Fibroblast of lung (primary cell): ENCODE measurements at regions not wholly inside any gene's neighbourhood (a gene's known extent, or its start where the extent isn't known, plus 50 kb on each side); places are given as distances from the start of the nearest gene placed in this dataset.

Experiments
- DNase-seq, 2 donors: peaks; one replicate each; pipeline versions ENCODE4 v3.0.0 to v3.0.0-alpha.2; 2010; ENCODE audit warnings: low read depth in 2 of 2
- H2AFZ ChIP-seq: 2 replicates; pipeline ENCODE4 v1.5.1; 2012; ENCODE audit warnings: low read length, control low read depth, inconsistent platforms
- H3K27ac ChIP-seq: 2 replicates; pipeline ENCODE4 v1.5.1; 2011; ENCODE audit warnings: low read length, control low read depth; ENCODE audit not compliant: insufficient read depth
- H3K27me3 ChIP-seq: 2 replicates; pipeline ENCODE4 v1.5.1; 2011; ENCODE audit warnings: mild to moderate bottlenecking, low read length; ENCODE audit not compliant: control insufficient read depth, insufficient read depth
- H3K36me3 ChIP-seq: 2 replicates; pipeline ENCODE4 v1.5.1; 2011; ENCODE audit warnings: low read length; ENCODE audit not compliant: control insufficient read depth, insufficient read depth
- H3K4me1 ChIP-seq: 2 replicates; pipeline ENCODE4 v1.5.1; 2011; ENCODE audit warnings: low read length; ENCODE audit not compliant: control insufficient read depth, insufficient read depth; ENCODE audit errors: extremely low read depth
- H3K4me2 ChIP-seq: 2 replicates; pipeline ENCODE4 v1.5.1; 2011; ENCODE audit warnings: low read length, control low read depth; ENCODE audit not compliant: insufficient read depth; ENCODE audit errors: extremely low read depth
- H3K4me3 ChIP-seq, 4 experiments: fragments of 200-600 bp in 1 of 4; sonication (generic) in 1 of 4; replicated peaks in 1 of 4; 2 replicates each; pipeline ENCODE4 v1.5.1; 2011 to 2016; ENCODE audit warnings: low read length in 4 of 4, low read depth in 3 of 4, mild to moderate bottlenecking in 3 of 4, control low read depth in 2 of 4, inconsistent platforms in 1 of 4, mixed read lengths in 1 of 4; ENCODE audit not compliant: insufficient read depth in 1 of 4; ENCODE audit errors: control extremely low read depth in 1 of 4
- H3K79me2 ChIP-seq: 2 replicates; pipeline ENCODE4 v1.5.1; 2012; ENCODE audit warnings: mild to moderate bottlenecking, low read length, inconsistent platforms; ENCODE audit not compliant: control insufficient read depth, insufficient read depth
- H3K9ac ChIP-seq: 2 replicates; pipeline ENCODE4 v1.5.1; 2011; ENCODE audit warnings: mild to moderate bottlenecking, low read length, control low read depth; ENCODE audit not compliant: insufficient read depth
- H3K9me3 ChIP-seq: 2 replicates; pipeline ENCODE4 v1.5.1; 2012; ENCODE audit warnings: low read depth, low read length; ENCODE audit not compliant: control insufficient read depth, insufficient read depth
- H4K20me1 ChIP-seq: 2 replicates; pipeline ENCODE4 v1.5.1; 2011; ENCODE audit warnings: low read length; ENCODE audit not compliant: control insufficient read depth, insufficient read depth; ENCODE audit errors: extremely low read depth
- EZH2 ChIP-seq: IDR thresholded peaks from 2 replicates; pipeline ENCODE4 v1.5.1; 2012; ENCODE audit warnings: low read length, control low read depth, mild to moderate bottlenecking; ENCODE audit errors: missing control alignments
- TF ChIP-seq, protein P1 (sequence below), 2 donors: IDR thresholded peaks in 1 of 2; conservative IDR thresholded peaks in 1 of 2; 1 replicate in 1 of 2; 2 replicates in 1 of 2; pipeline ENCODE4 v1.5.1; 2011 to 2012; ENCODE audit warnings: low read length in 2 of 2, control low read depth in 1 of 2, inconsistent platforms in 1 of 2, low read depth in 1 of 2, mild to moderate bottlenecking in 1 of 2

DNA sequence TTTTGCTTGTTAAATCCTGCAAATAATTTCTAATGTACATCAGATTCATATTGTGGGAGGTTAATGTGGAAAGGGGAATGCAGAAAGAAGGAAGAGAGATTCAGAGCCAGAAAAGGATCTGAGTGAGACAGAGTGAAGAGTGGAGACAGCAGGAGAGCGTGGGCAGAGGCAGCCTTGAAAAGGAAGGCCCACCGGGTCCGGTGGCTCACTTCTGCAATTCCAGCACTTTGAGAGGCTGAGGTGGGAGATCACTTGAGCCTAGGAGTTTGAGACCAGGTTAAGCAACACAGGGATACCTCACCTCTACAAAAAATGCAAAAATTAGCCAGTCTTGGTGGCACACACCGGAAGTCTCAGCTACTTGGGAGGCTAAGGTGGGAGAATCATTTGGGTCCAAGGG lies 222.0 kb upstream of the RAB4A start:
- H3K36me3 ChIP-seq = no peaks in the 10 kb centered on the region
- TF ChIP-seq, protein P1, sequence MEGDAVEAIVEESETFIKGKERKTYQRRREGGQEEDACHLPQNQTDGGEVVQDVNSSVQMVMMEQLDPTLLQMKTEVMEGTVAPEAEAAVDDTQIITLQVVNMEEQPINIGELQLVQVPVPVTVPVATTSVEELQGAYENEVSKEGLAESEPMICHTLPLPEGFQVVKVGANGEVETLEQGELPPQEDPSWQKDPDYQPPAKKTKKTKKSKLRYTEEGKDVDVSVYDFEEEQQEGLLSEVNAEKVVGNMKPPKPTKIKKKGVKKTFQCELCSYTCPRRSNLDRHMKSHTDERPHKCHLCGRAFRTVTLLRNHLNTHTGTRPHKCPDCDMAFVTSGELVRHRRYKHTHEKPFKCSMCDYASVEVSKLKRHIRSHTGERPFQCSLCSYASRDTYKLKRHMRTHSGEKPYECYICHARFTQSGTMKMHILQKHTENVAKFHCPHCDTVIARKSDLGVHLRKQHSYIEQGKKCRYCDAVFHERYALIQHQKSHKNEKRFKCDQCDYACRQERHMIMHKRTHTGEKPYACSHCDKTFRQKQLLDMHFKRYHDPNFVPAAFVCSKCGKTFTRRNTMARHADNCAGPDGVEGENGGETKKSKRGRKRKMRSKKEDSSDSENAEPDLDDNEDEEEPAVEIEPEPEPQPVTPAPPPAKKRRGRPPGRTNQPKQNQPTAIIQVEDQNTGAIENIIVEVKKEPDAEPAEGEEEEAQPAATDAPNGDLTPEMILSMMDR (conservative IDR thresholded peaks at IDR 0.05 in 1 of 2, IDR thresholded peaks at IDR 0.05 in 1 of 2; ENCODE audit: low read depth in 1 of 2, low read length in 2 of 2) = no peak
- TF ChIP-seq EZH2 = no peak
- H3K79me2 ChIP-seq = no peaks in the 10 kb centered on the region
- DNase-seq = no peak
- no peaks in the 10 kb centered on the region for H3K9me3 ChIP-seq
- H3K4me1 ChIP-seq = no peaks in the 10 kb centered on the region
- no peaks in the 10 kb centered on the region for H3K27me3 ChIP-seq
- H3K9ac ChIP-seq = no peak overlapping the region
- H4K20me1 ChIP-seq = no peaks in the 10 kb centered on the region
- H2AFZ ChIP-seq = no peak overlapping the region
- no peak overlapping the region for H3K4me3 ChIP-seq
- no peak overlapping the region for H3K4me2 ChIP-seq
- H3K27ac ChIP-seq = no peak overlapping the region

DNA sequence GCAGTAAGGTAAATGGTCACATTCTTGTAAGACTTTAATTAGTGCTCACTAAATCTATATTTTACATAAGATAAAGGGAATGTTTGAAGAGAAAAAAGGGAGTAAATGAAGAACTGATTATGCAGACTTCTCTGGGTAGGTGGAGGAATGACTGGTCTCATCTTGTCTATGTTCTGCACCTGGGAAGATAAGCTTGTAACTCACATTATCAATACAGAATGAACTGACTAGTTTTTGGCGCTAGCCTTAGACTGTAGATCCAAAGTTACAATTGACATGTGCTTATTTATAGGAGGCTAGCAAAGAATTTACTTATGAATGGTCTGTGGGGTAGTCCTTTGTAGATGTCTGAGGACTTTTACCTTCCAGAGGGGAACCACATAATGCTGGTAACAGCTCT lies 214.9 kb upstream of the RAB4A start:
- no peak overlapping the region for H3K4me2 ChIP-seq
- no peak overlapping the region for H3K9ac ChIP-seq
- H3K27me3 ChIP-seq = no peaks in the 10 kb centered on the region
- no peaks in the 10 kb centered on the region for H3K4me1 ChIP-seq
- no peak for TF ChIP-seq EZH2
- TF ChIP-seq, protein P1 (conservative IDR thresholded peaks at IDR 0.05 in 1 of 2, IDR thresholded peaks at IDR 0.05 in 1 of 2; ENCODE audit: low read depth in 1 of 2, low read length in 2 of 2) = no peak
- no peaks in the 10 kb centered on the region for H4K20me1 ChIP-seq
- H2AFZ ChIP-seq = no peak overlapping the region
- H3K27ac ChIP-seq = no peak overlapping the region
- no peaks in the 10 kb centered on the region for H3K9me3 ChIP-seq
- H3K79me2 ChIP-seq = no peaks in the 10 kb centered on the region
- DNase-seq = no peak
- H3K36me3 ChIP-seq = no peaks in the 10 kb centered on the region
- H3K4me3 ChIP-seq = no peak overlapping the region

DNA sequence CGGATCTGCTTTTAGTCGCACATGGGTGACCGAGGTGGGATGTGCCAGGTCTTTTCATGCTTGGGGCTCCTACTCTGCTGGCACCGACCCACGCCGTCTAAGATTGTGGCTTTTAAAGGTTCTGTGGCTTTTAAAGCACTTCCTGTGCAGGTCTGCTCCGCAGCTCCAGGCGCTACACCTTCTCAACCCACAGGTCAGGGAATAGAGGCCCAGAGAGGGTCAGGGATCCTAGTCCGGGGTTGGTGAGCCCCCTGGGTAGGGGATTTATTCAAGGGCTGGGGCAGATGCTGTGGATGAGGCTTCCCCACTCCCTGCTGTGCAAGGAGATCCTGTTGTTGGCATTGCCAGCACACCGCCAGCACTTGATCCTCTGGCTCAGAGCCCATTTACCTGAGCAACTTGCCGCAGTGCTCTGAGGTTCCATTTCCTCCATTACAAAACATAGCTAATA lies 212.8 kb upstream of the RAB4A start:
- Histone ChIP-seq H3K36me3 (no peaks in the 10 kb centered on the region), H3K79me2 (no peaks in the 10 kb centered on the region), H3K27ac (no peak overlapping the region), H3K4me3 (no peak overlapping the region), H2AFZ (no peak overlapping the region), H4K20me1 (no peaks in the 10 kb centered on the region), H3K27me3 (no peaks in the 10 kb centered on the region), H3K4me1 (no peaks in the 10 kb centered on the region), H3K4me2 (no peak overlapping the region), H3K9ac (no peak overlapping the region), H3K9me3 (no peaks in the 10 kb centered on the region)
- DNase-seq = no peak
- TF ChIP-seq, protein P1 (conservative IDR thresholded peaks at IDR 0.05 in 1 of 2, IDR thresholded peaks at IDR 0.05 in 1 of 2; ENCODE audit: low read depth in 1 of 2, low read length in 2 of 2) = no peak
- no peak for TF ChIP-seq EZH2
